Tongue (tissue), 1 donor: ENCODE measurements at regions not wholly inside any gene's neighbourhood (a gene's known extent, or its start where the extent isn't known, plus 50 kb on each side); places are given as distances from the start of the nearest gene placed in this dataset.
"Not testable (repeated sequence)": the region's sequence is repeated elsewhere in the genome, so short reads cannot be mapped to it uniquely, and the experiment has no call there.

Experiments
- DNase-seq: peaks from one replicate; pipeline ENCODE4 v3.0.0-alpha.2; 2015

GRCh38 chr18:5015213-5015612 is 181.8 kb downstream of the AKAIN1 start:
- DNase-seq = no peak

GRCh38 chr18:5004031-5004820 is 192.8 kb downstream of the AKAIN1 start:
- not testable (repeated sequence) for DNase-seq

- DNase-seq = no peak
Observed at GRCh38 chr18:4994710-4995109, 202.3 kb downstream of the AKAIN1 start.

DNA sequence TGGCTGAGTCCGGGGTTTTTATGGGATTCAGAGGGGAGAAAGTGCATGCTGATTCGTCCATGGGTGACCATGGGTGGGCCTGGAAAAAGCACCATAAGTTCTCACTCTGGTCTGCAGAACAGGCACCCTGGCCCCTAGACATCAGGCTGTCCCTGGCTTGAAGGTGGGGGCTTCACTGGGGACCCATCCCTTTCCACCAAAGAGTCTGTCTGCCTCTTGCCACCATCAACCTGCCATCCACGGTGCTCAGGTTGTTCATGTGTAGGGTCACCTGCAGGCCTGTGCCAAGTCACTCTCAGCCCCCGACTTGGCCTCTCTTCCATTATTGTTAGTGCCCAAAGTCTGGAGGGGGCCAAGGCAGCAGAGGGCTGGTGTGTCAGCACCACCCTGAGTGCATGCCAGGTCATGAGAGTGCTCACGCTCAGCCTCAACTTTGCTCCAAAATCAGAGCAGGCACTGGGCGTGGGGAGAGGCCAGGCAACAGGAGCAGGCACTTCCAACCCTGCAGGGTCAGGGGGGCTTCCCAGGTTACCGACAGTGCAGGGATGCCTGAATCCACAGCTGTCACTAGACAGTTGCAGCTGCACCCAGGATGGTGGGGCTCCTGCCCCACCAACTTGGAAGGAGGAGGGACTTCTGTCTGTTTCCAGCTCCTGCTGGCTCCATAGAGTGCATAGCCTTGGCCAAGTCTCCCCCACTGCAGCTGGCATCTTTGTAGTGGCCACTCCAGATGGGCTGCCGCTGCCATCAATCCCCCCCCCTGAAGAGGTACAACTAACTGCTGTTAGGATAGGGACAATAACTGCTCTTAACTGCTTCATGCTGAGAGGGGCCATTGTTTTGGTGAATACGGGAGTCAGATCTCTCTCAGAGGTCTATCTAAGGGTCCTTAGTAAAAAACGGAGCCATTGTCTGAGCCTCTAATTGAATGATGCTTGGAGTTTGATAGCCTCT is 209.3 kb downstream of the AKAIN1 start:
- DNase-seq = no peak

DNA sequence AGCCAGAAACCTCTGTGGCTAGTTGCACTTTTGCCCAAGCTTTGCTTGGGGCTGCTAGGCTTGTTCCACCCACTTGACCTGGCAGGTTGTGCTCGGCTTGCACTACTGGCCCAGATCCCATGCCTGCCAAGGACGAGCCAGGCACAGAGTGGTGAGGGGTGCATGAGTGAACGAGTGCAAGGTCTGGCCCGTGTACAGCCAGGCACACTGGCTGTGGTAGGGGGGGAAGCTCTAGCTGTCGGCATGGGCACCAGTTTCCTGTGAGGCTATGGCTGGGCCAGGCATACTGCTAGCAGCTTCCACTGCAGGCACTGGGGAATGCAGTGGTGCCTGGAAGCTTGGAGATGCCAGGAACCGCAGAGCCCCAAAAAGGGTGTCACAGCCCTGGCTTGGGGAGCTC is 210.4 kb downstream of the AKAIN1 start:
- DNase-seq = no peak

DNA sequence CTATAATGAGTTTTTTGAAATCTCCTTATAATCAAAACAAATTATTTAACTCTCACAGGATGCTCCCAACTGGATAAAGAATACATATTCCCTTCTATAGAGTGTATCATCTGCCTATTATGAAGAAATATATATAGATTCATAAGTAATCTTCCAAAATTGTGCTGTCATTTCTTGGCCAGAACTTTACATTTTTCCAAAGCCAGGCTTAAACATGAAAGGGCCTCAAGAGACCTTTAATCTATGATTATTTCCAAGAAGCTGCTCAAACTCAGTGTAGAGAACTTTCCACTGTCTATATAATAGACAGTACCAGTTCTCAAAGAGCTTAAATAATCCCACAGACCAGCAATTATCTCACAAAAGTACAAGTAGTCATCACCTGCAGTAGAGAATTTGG is 211.0 kb downstream of the AKAIN1 start:
- peak; percentile 5 for DNase-seq

- no peak for DNase-seq
Observed at GRCh38 chr18:4961121-4961909, 235.7 kb downstream of the AKAIN1 start.

- DNase-seq = no peak
Observed at GRCh38 chr18:4960578-4960977, 236.5 kb downstream of the AKAIN1 start.

DNA sequence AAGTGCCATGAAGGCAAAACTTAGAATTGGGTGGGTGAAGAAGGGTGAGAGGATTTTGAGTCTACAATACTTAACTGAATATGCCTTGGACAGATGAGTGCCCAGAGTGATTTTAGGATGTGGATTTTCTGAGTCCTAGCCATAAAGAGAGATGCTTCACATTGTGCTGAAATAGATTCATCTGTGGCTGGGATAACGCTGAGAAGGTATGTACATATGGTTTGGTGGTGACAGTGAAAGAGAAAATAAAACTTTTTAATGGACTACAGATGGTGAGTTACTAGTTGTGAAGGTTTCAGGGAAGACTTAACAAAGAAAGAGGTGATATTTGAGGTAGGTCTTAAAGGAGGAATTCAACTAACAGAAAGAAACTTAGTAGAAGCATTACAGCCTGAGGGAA is 265.8 kb downstream of the AKAIN1 start:
- DNase-seq = no peak

DNA sequence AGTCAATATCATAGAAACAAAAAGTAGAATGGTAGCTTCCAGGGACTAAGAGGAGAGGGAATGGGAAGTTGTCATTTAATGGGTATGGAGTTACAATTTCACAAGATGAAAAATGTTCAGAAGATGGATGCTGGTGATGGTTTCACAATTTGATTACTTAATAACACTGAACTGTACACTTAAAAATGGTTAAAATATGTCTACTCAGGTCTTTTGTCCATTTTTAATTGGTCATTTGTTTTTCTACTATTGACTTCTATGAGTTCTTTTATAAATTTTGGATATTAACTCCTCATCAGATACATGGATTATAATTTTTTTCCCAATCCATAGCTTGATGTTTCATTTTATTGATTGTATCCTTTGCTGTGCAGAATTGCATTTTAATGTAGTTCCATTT is 275.5 kb downstream of the AKAIN1 start:
- no peak for DNase-seq

DNA sequence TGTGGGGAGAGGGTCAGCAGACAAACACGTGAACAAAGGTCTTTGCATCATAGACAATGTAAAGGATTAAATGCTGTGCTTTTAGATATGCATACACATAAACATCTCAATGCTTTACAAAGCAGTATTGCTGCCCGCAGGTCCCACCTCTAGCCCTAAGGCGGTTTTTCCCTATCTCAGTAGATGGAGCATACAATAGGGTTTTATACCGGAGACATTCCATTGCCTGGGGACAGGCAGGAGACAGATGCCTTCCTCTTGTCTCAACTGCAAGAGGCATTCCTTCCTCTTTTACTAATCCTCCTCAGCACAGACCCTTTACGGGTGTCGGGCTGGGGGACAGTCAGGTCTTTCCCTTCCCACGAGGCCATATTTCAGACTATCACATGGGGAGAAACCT is 279.5 kb downstream of the AKAIN1 start:
- not testable (repeated sequence) for DNase-seq

DNA sequence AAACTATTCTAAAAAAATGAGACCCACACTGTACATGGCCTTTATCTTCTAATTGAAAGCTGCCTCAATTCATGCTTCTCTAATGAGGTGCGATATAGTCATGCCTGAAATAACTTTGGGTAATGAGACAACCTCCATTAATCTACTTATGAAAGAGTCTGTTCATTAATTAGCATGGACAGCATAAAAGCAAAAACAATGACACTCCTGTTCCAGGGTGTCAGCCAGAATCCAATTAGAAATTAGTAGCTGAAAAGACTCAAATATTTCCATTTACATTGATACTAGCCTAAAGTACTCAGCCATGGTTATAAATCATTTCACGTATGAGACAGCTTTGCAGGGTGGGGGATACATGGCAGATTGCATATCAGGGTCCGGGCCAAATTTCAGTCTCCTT is 288.7 kb downstream of the AKAIN1 start:
- no peak for DNase-seq

- no peak for DNase-seq
Observed at GRCh38 chr18:4906856-4907255, 290.2 kb downstream of the AKAIN1 start.

DNA sequence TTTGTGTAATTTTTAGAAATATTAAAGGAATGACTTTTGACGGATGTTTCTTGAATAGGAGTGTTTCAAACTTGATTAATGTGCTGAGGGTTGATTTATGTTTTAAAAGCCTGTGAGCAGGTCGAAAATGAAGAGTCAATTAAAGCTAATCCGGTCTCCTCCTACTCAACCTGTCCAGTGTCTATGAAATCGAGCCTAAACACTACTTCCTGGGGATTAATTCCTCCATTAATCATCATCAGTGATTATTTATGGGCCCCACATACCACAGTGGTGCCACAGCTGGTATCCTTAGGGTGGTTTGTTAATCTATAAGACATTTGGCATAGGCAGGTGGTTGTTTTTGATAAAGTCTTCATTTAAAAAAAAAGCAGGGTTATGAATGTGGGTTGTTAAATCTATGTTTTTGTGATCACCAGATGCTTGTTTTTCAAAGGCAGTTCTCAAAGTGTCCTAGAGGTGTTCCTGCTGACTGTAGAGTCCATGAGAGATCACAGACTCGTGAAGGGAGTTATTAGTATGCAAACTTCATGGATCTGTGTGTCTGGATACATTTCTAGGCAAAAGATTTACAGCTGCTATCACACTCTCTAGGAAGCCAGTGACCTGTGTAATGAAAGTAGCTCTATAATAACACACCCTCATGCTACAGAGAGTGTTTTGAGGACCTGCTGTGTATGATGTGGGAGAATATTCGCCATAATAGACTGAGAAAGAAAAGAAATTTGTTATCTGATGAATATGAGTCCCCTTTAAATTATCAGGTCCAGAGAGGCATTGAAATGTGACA is 308.6 kb downstream of the AKAIN1 start:
- DNase-seq = no peak

GRCh38 chr18:4878480-4878879 is 318.6 kb downstream of the AKAIN1 start:
- no peak for DNase-seq

DNA sequence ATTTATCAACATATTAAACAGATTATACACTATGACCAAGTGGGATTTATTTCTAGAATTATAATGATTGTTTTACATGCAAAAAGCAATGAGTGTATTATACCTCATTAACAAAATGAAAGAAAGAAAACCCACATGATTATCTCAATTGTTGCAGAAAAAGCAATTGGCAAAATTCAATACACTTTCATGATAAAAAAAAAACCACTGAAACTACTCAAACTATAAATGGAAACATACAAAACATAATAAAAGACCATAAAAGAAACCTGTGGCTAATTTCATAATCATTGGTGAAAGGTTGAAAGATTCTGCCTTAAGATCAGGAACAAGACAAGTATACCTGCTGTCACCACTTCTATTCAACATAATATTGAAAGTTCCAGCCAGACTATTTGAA is 325.9 kb downstream of the AKAIN1 start:
- no peak for DNase-seq

- DNase-seq = no peak
Observed at GRCh38 chr18:4870177-4870773, 326.8 kb downstream of the AKAIN1 start.

- no peak for DNase-seq
Observed at GRCh38 chr18:4869155-4869554, 327.9 kb downstream of the AKAIN1 start.

DNA sequence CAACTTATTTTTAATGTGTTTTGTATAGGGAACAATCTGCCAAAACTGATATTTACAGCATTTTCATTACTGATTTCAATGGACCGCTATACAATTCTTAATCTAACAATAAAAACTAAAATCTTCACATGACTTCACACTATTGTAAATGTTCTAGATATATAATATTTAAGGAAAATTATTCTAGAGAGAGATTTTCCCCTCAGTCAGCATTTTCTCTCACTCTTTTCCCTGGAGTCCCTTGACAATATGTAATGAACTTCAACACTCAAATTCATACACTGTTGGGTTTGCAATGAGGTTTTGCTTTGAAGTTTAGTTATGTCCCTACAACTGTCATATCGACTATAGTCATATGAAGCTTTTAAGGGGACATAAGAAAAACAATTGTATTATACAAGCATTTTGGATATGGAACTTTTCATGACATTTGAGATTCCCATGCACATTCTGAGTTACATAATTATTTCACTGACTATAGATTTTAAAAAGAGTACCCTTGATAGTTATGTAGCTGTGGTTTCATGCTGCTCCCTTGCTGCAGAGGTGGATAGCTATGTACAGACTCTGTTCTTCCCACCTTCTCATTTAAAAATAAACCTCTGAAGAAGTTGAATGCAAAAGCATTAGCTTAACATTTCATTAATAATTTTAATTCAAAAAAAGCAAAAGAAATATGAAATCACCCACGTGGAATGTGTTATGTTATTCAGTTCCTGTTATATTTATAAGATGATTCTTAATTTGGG is 338.5 kb downstream of the AKAIN1 start:
- DNase-seq = no peak

- DNase-seq = peak; percentile 2
Observed at GRCh38 chr18:4854671-4855070, 342.4 kb downstream of the AKAIN1 start.
